Liver (tissue), 8 donors: ENCODE measurements at regions not wholly inside any gene's neighbourhood (a gene's known extent, or its start where the extent isn't known, plus 50 kb on each side); places are given as distances from the start of the nearest gene placed in this dataset.
A peak's percentile ranks its signal among the peaks of the same experiment; 100 is the strongest.

Source experiments
- DNase-seq: peaks from one replicate; pipeline ENCODE4 v3.0.0-alpha.2; 2017; ENCODE audit warnings: low spot score
- H3K27ac ChIP-seq, 2 donors: one replicate each; pipeline ENCODE4 v1.7.0; 2013; ENCODE audit warnings: inconsistent platforms in 2 of 2, low read length in 2 of 2, control low read depth in 1 of 2, low read depth in 1 of 2, mild to moderate bottlenecking in 1 of 2
- H3K27me3 ChIP-seq, 4 donors: one replicate each; pipeline versions ENCODE4 v1.6.1 to v1.7.0; 2013; ENCODE audit warnings: low read length in 3 of 4, inconsistent platforms in 1 of 4, mild to moderate bottlenecking in 1 of 4, moderate library complexity in 1 of 4; ENCODE audit not compliant: control insufficient read depth in 4 of 4, insufficient read depth in 4 of 4
- H3K36me3 ChIP-seq, 4 donors: one replicate each; pipeline versions ENCODE4 v1.6.1 to v1.7.0; 2013; ENCODE audit warnings: low read length in 3 of 4, mild to moderate bottlenecking in 3 of 4, low read depth in 1 of 4, moderate library complexity in 1 of 4; ENCODE audit not compliant: control insufficient read depth in 4 of 4, insufficient read depth in 3 of 4
- H3K4me1 ChIP-seq, 4 donors: one replicate each; pipeline versions ENCODE4 v1.6.1 to v1.7.0; 2013; ENCODE audit warnings: low read length in 3 of 4, mild to moderate bottlenecking in 3 of 4, moderate library complexity in 1 of 4; ENCODE audit not compliant: control insufficient read depth in 4 of 4, insufficient read depth in 4 of 4
- H3K4me3 ChIP-seq, 3 donors: one replicate each; pipeline versions ENCODE4 v1.6.1 to v1.7.0; 2013; ENCODE audit warnings: low read length in 3 of 3, control low read depth in 1 of 3, low read depth in 1 of 3, mild to moderate bottlenecking in 1 of 3
- H3K9ac ChIP-seq, 2 donors: one replicate each; pipeline ENCODE4 v1.7.0; 2013; ENCODE audit warnings: low read length in 2 of 2, mild to moderate bottlenecking in 2 of 2, moderate library complexity in 2 of 2, control low read depth in 1 of 2, low read depth in 1 of 2
- H3K9me3 ChIP-seq, 4 donors: one replicate each; pipeline versions ENCODE4 v1.6.1 to v1.7.0; 2013; ENCODE audit warnings: low read length in 3 of 4; ENCODE audit not compliant: control insufficient read depth in 4 of 4
- CTCF ChIP-seq: fragments of 150-350 bp; IDR thresholded peaks from 2 replicates; pipeline ENCODE4 v1.5.1; 2017; ENCODE audit warnings: improper control_type of control experiment, low read depth, low read length; ENCODE audit not compliant: missing input control
- EGR1 ChIP-seq, 2 donors: IDR thresholded peaks; 2 replicates each; pipeline ENCODE4 v1.6.1; 2016 to 2018; ENCODE audit warnings: antibody characterized with exemption in 2 of 2, low read depth in 2 of 2
- FOXA1 ChIP-seq: IDR thresholded peaks from 2 replicates; pipeline ENCODE4 v1.6.1; 2016; ENCODE audit warnings: antibody characterized with exemption
- FOXA2 ChIP-seq: IDR thresholded peaks from 2 replicates; pipeline ENCODE4 v1.6.1; 2016; ENCODE audit warnings: antibody characterized with exemption
- GABPA ChIP-seq, 2 donors: IDR thresholded peaks in 1 of 2; conservative IDR thresholded peaks in 1 of 2; 2 replicates each; pipeline ENCODE4 v1.6.1; 2016; ENCODE audit warnings: antibody characterized with exemption in 2 of 2, mild to moderate bottlenecking in 1 of 2, moderate library complexity in 1 of 2
- HNF4A ChIP-seq, 2 donors: conservative IDR thresholded peaks; 2 replicates each; pipeline ENCODE4 v1.6.1; 2016; ENCODE audit warnings: antibody characterized with exemption in 2 of 2, mild to moderate bottlenecking in 2 of 2
- MAX ChIP-seq: IDR thresholded peaks from 2 replicates; pipeline ENCODE4 v1.6.1; 2016; ENCODE audit warnings: antibody characterized with exemption
- RAD21 ChIP-seq, 2 donors: IDR thresholded peaks; 2 replicates each; pipeline ENCODE4 v1.6.1; 2016; ENCODE audit warnings: antibody characterized with exemption in 2 of 2, mild to moderate bottlenecking in 2 of 2
- REST ChIP-seq: IDR thresholded peaks from 2 replicates; pipeline ENCODE4 v1.6.1; 2016; ENCODE audit warnings: antibody characterized with exemption, mild to moderate bottlenecking
- YY1 ChIP-seq: IDR thresholded peaks from 2 replicates; pipeline ENCODE4 v1.6.1; 2016; ENCODE audit warnings: antibody characterized with exemption, mild to moderate bottlenecking
- WGBS: extraction: QIAGEN DNeasy Blood & Tissue Kit; methylation state at CpG from one replicate; pipeline ENCODE4 v1.1.7; 2013; 5-methylcytosine and 5-hydroxymethylcytosine counted together
- TF ChIP-seq, protein P1 (sequence below): IDR thresholded peaks from 2 replicates; pipeline ENCODE4 v1.6.1; 2016; ENCODE audit warnings: antibody characterized with exemption
- donor health status: healthy.
- donor health status: healthy.
- donor health status: healthy.
- donor health status: healthy.
- donor health status: healthy.

- 86% methylated on average over 4 of the region's 4 CpGs for WGBS
These were observed 86.7 kb upstream of the ESRRB start for GRCh38 chr14:76289276-76289675.

DNA sequence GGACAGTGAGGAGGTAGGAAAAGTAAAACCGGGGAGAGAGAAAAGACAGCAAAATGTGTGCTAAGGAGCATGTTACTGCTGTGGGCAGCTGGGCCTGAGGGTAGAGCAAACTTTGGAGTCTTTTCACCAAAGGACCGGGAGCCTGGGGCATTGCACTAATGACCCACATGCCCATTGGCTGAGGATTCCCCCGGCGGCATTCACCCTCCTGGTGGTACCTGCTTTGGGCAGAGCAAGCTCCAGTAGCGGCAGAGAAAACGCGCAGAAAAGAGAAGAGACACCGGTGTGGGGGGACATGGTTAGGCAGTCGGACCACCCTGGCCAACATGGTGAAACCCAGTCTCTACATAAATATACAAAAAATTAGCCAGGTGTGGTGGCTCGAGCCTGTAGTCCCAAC is 83.4 kb upstream of the ESRRB start:
- Histone ChIP-seq H3K36me3 (no peaks in the 10 kb centered on the region), H3K4me1 (peaks cover 2 to 13% (median 10%) of the 10 kb centered on the region in 4 donors)
- 92% methylated on average over 10 of the region's 10 CpGs for WGBS
- TF ChIP-seq HNF4A (conservative IDR thresholded peaks at IDR 0.05) (no peak), GABPA (IDR thresholded peaks at IDR 0.05 in 1 of 2, conservative IDR thresholded peaks at IDR 0.05 in 1 of 2) (no peak), RAD21 (IDR thresholded peaks at IDR 0.05) (no peak), EGR1 (IDR thresholded peaks at IDR 0.05; ENCODE audit: low read depth in 2 of 2) (no peak), FOXA2 (no peak), FOXA1 (no peak), CTCF (no peak), MAX (no peak), YY1 (no peak)

More at GRCh38 chr14:76289276-76289675, 86.7 kb upstream of the ESRRB start:
- Histone ChIP-seq H3K4me3 (no peak overlapping the region), H3K27me3 (no peaks in the 10 kb centered on the region), H3K9me3 (no peaks in the 10 kb centered on the region), H3K27ac (no peak overlapping the region), H3K9ac (no peak overlapping the region), H3K36me3 (no peaks in the 10 kb centered on the region), H3K4me1 (peaks cover 2 to 13% (median 9%) of the 10 kb centered on the region in 4 donors)
- TF ChIP-seq, protein P1, sequence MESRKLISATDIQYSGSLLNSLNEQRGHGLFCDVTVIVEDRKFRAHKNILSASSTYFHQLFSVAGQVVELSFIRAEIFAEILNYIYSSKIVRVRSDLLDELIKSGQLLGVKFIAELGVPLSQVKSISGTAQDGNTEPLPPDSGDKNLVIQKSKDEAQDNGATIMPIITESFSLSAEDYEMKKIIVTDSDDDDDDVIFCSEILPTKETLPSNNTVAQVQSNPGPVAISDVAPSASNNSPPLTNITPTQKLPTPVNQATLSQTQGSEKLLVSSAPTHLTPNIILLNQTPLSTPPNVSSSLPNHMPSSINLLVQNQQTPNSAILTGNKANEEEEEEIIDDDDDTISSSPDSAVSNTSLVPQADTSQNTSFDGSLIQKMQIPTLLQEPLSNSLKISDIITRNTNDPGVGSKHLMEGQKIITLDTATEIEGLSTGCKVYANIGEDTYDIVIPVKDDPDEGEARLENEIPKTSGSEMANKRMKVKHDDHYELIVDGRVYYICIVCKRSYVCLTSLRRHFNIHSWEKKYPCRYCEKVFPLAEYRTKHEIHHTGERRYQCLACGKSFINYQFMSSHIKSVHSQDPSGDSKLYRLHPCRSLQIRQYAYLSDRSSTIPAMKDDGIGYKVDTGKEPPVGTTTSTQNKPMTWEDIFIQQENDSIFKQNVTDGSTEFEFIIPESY = no peak
- TF ChIP-seq HNF4A (conservative IDR thresholded peaks at IDR 0.05) (no peak), GABPA (IDR thresholded peaks at IDR 0.05 in 1 of 2, conservative IDR thresholded peaks at IDR 0.05 in 1 of 2) (no peak), CTCF (no peak), REST (no peak)
- DNase-seq = peak; percentile 2

More for the DNA sequence above, 83.4 kb upstream of the ESRRB start:
- no peak overlapping the region for H3K27ac ChIP-seq
- no peak overlapping the region for H3K9ac ChIP-seq
- peak; percentile 30 for DNase-seq
- H3K27me3 ChIP-seq = no peaks in the 10 kb centered on the region
- H3K9me3 ChIP-seq = no peaks in the 10 kb centered on the region
- no peak overlapping the region for H3K4me3 ChIP-seq
